ENCODE measurements at regions not wholly inside any gene's neighbourhood (a gene's known extent, or its start where the extent isn't known, plus 50 kb on each side); places are given as distances from the start of the nearest gene placed in this dataset.

GRCh38 chr19:27773318-27774094, 1439.4 kb downstream of the UQCRFS1 start:
- Histone ChIP-seq H3K4me3 (ENCODE audit: control insufficient read depth in 1 of 2, extremely low read depth in 1 of 2, low read length in 1 of 2) (peak overlapping the region in 1 of 2 donors; percentile 20), H3K36me3 (ENCODE audit: control insufficient read depth in 2 of 2, extremely low read depth in 1 of 2, insufficient read depth in 1 of 2, low read length in 1 of 2) (no peaks in the 10 kb centered on the region), H3K27ac (ENCODE audit: low read length) (no peak overlapping the region), H3K27me3 (replicated peaks in 1 of 2; ENCODE audit: control insufficient read depth in 2 of 2, extremely low read depth in 1 of 2, insufficient read depth in 2 of 2, low read length in 1 of 2) (no peaks in the 10 kb centered on the region), H3K4me1 (ENCODE audit: control insufficient read depth in 1 of 2, extremely low read depth in 1 of 2, insufficient read depth in 2 of 2, low read length in 2 of 2) (no peaks in the 10 kb centered on the region), H3K9me3 (peaks cover 4% of the 10 kb centered on the region)
- peaks cover 47% of the 10 kb centered on the region for H3K36me3 Mint-ChIP-seq
- no peak overlapping the region for H3K27ac Mint-ChIP-seq
- H3K9me3 Mint-ChIP-seq = peaks cover 49 to 95% (median 72%) of the 10 kb centered on the region in 3 donors
- ATAC-seq (replicated peaks in 1 of 4) = no peak
- no peak overlapping the region for H3K4me3 Mint-ChIP-seq
- ChIA-PET CTCF (no interaction called here), POLR2A (no interaction called here)
- no peaks in the 10 kb centered on the region for H3K4me1 Mint-ChIP-seq
- no peaks in the 10 kb centered on the region for H3K27me3 Mint-ChIP-seq
- 66% methylated on average over 9 of the region's 11 CpGs for WGBS (ENCODE audit: insufficient coverage)
- DNase-seq = no peak

GRCh38 chr19:27772059-27772458, 1440.9 kb downstream of the UQCRFS1 start:
- no peak overlapping the region for H3K27ac Mint-ChIP-seq
- peaks cover 6% of the 10 kb centered on the region for H3K9me3 ChIP-seq
- DNase-seq (no peak), ATAC-seq (replicated peaks in 1 of 4) (no peak)
- no peaks in the 10 kb centered on the region for H3K4me1 Mint-ChIP-seq
- no peaks in the 10 kb centered on the region for H3K36me3 ChIP-seq (ENCODE audit: control insufficient read depth in 2 of 2, extremely low read depth in 1 of 2, insufficient read depth in 1 of 2, low read length in 1 of 2)
- CTCF ChIA-PET = no interaction called here
- H3K27me3 ChIP-seq (replicated peaks in 1 of 2; ENCODE audit: control insufficient read depth in 2 of 2, extremely low read depth in 1 of 2, insufficient read depth in 2 of 2, low read length in 1 of 2) = no peaks in the 10 kb centered on the region
- no peak overlapping the region for H3K4me3 Mint-ChIP-seq
- no peak overlapping the region for H3K4me3 ChIP-seq (ENCODE audit: control insufficient read depth in 1 of 2, extremely low read depth in 1 of 2, low read length in 1 of 2)
- no peak overlapping the region for H3K27ac ChIP-seq (ENCODE audit: low read length)
- POLR2A ChIA-PET = no interaction called here
- H3K36me3 Mint-ChIP-seq = peaks cover 33% of the 10 kb centered on the region
- H3K27me3 Mint-ChIP-seq = no peaks in the 10 kb centered on the region
- H3K9me3 Mint-ChIP-seq = peaks cover 42 to 94% (median 77%) of the 10 kb centered on the region in 3 donors
- WGBS (ENCODE audit: insufficient coverage) = 92% methylated on average over 6 of the region's 6 CpGs
- no peaks in the 10 kb centered on the region for H3K4me1 ChIP-seq (ENCODE audit: control insufficient read depth in 1 of 2, extremely low read depth in 1 of 2, insufficient read depth in 2 of 2, low read length in 2 of 2)

GRCh38 chr19:27770095-27770494, 1442.9 kb downstream of the UQCRFS1 start:
- H3K27ac ChIP-seq (ENCODE audit: low read length) = no peak overlapping the region
- Mint-ChIP-seq H3K27me3 (no peaks in the 10 kb centered on the region), H3K27ac (no peak overlapping the region), H3K4me1 (no peaks in the 10 kb centered on the region), H3K9me3 (peaks cover 31 to 94% (median 74%) of the 10 kb centered on the region in 3 donors), H3K4me3 (no peak overlapping the region), H3K36me3 (peaks cover 14% of the 10 kb centered on the region)
- ChIA-PET CTCF (no interaction called here), POLR2A (interaction anchor here in 1 of 2 donors (0.6 kb wide), 1 partner anchor 1387 kb away, joined by 3 read pairs; no protein-coding TSS in a partner anchor)
- no peak overlapping the region for H3K4me3 ChIP-seq (ENCODE audit: control insufficient read depth in 1 of 2, extremely low read depth in 1 of 2, low read length in 1 of 2)
- no peaks in the 10 kb centered on the region for H3K27me3 ChIP-seq (replicated peaks in 1 of 2; ENCODE audit: control insufficient read depth in 2 of 2, extremely low read depth in 1 of 2, insufficient read depth in 2 of 2, low read length in 1 of 2)
- DNase-seq (no peak), ATAC-seq (replicated peaks in 1 of 4) (no peak)
- no peaks in the 10 kb centered on the region for H3K4me1 ChIP-seq (ENCODE audit: control insufficient read depth in 1 of 2, extremely low read depth in 1 of 2, insufficient read depth in 2 of 2, low read length in 2 of 2)
- peaks cover 6% of the 10 kb centered on the region for H3K9me3 ChIP-seq
- H3K36me3 ChIP-seq (ENCODE audit: control insufficient read depth in 2 of 2, extremely low read depth in 1 of 2, insufficient read depth in 1 of 2, low read length in 1 of 2) = no peaks in the 10 kb centered on the region
- WGBS (ENCODE audit: insufficient coverage) = 96% methylated on average over 5 of the region's 5 CpGs

- Histone ChIP-seq H3K4me1 (ENCODE audit: control insufficient read depth in 1 of 2, extremely low read depth in 1 of 2, insufficient read depth in 2 of 2, low read length in 2 of 2) (no peaks in the 10 kb centered on the region), H3K36me3 (ENCODE audit: control insufficient read depth in 2 of 2, extremely low read depth in 1 of 2, insufficient read depth in 1 of 2, low read length in 1 of 2) (no peaks in the 10 kb centered on the region), H3K27me3 (replicated peaks in 1 of 2; ENCODE audit: control insufficient read depth in 2 of 2, extremely low read depth in 1 of 2, insufficient read depth in 2 of 2, low read length in 1 of 2) (no peaks in the 10 kb centered on the region), H3K27ac (ENCODE audit: low read length) (no peak overlapping the region), H3K4me3 (ENCODE audit: control insufficient read depth in 1 of 2, extremely low read depth in 1 of 2, low read length in 1 of 2) (no peak overlapping the region), H3K9me3 (peaks cover 2% of the 10 kb centered on the region)
- Mint-ChIP-seq H3K9me3 (peaks cover 32 to 89% (median 75%) of the 10 kb centered on the region in 3 donors), H3K4me1 (no peaks in the 10 kb centered on the region), H3K4me3 (no peak overlapping the region), H3K27me3 (no peaks in the 10 kb centered on the region), H3K36me3 (no peaks in the 10 kb centered on the region), H3K27ac (no peak overlapping the region)
- ATAC-seq (replicated peaks in 1 of 4) (no peak), DNase-seq (no peak)
- 85% methylated on average over 7 of the region's 8 CpGs for WGBS (ENCODE audit: insufficient coverage)
- POLR2A ChIA-PET = no interaction called here
- CTCF ChIA-PET = no interaction called here
Observed at GRCh38 chr19:27767234-27767633, 1445.7 kb downstream of the UQCRFS1 start.

- H3K9me3 Mint-ChIP-seq = peaks cover 27 to 89% (median 69%) of the 10 kb centered on the region in 3 donors
- H3K4me1 Mint-ChIP-seq = no peaks in the 10 kb centered on the region
- H3K4me3 ChIP-seq (ENCODE audit: control insufficient read depth in 1 of 2, extremely low read depth in 1 of 2, low read length in 1 of 2) = peak overlapping the region in 1 of 2 donors; percentile 10
- H3K27ac Mint-ChIP-seq = no peak overlapping the region
- no peaks in the 10 kb centered on the region for H3K36me3 ChIP-seq (ENCODE audit: control insufficient read depth in 2 of 2, extremely low read depth in 1 of 2, insufficient read depth in 1 of 2, low read length in 1 of 2)
- ChIA-PET CTCF (no interaction called here), POLR2A (no interaction called here)
- ATAC-seq (replicated peaks in 1 of 4) = no peak
- H3K4me3 Mint-ChIP-seq = no peak overlapping the region
- no peak for DNase-seq
- H3K4me1 ChIP-seq (ENCODE audit: control insufficient read depth in 1 of 2, extremely low read depth in 1 of 2, insufficient read depth in 2 of 2, low read length in 2 of 2) = no peaks in the 10 kb centered on the region
- H3K27me3 ChIP-seq (replicated peaks in 1 of 2; ENCODE audit: control insufficient read depth in 2 of 2, extremely low read depth in 1 of 2, insufficient read depth in 2 of 2, low read length in 1 of 2) = no peaks in the 10 kb centered on the region
- WGBS (ENCODE audit: insufficient coverage) = 88% methylated on average over 11 of the region's 12 CpGs
- H3K27me3 Mint-ChIP-seq = no peaks in the 10 kb centered on the region
- H3K27ac ChIP-seq (ENCODE audit: low read length) = no peak overlapping the region
- H3K9me3 ChIP-seq = peaks cover 2% of the 10 kb centered on the region
- H3K36me3 Mint-ChIP-seq = peaks cover 2% of the 10 kb centered on the region
Observed at GRCh38 chr19:27765912-27766725, 1446.8 kb downstream of the UQCRFS1 start.

GRCh38 chr19:27765397-27765796, 1447.6 kb downstream of the UQCRFS1 start:
- Mint-ChIP-seq H3K36me3 (peaks cover 2% of the 10 kb centered on the region), H3K9me3 (peaks cover 30 to 90% (median 66%) of the 10 kb centered on the region in 3 donors), H3K27ac (no peak overlapping the region), H3K4me3 (no peak overlapping the region), H3K27me3 (no peaks in the 10 kb centered on the region), H3K4me1 (no peaks in the 10 kb centered on the region)
- H3K36me3 ChIP-seq (ENCODE audit: control insufficient read depth in 2 of 2, extremely low read depth in 1 of 2, insufficient read depth in 1 of 2, low read length in 1 of 2) = no peaks in the 10 kb centered on the region
- DNase-seq (no peak), ATAC-seq (replicated peaks in 1 of 4) (no peak)
- CTCF ChIA-PET = no interaction called here
- H3K4me3 ChIP-seq (ENCODE audit: control insufficient read depth in 1 of 2, extremely low read depth in 1 of 2, low read length in 1 of 2) = no peak overlapping the region
- H3K27me3 ChIP-seq (replicated peaks in 1 of 2; ENCODE audit: control insufficient read depth in 2 of 2, extremely low read depth in 1 of 2, insufficient read depth in 2 of 2, low read length in 1 of 2) = no peaks in the 10 kb centered on the region
- H3K27ac ChIP-seq (ENCODE audit: low read length) = no peak overlapping the region
- WGBS (ENCODE audit: insufficient coverage) = 90% methylated on average over 6 of the region's 7 CpGs
- H3K4me1 ChIP-seq (ENCODE audit: control insufficient read depth in 1 of 2, extremely low read depth in 1 of 2, insufficient read depth in 2 of 2, low read length in 2 of 2) = no peaks in the 10 kb centered on the region
- POLR2A ChIA-PET = no interaction called here
- peaks cover 2% of the 10 kb centered on the region for H3K9me3 ChIP-seq
